ENCODE measurements at regions not wholly inside any gene's neighbourhood (a gene's known extent, or its start where the extent isn't known, plus 50 kb on each side); places are given as distances from the start of the nearest gene placed in this dataset.

DNA sequence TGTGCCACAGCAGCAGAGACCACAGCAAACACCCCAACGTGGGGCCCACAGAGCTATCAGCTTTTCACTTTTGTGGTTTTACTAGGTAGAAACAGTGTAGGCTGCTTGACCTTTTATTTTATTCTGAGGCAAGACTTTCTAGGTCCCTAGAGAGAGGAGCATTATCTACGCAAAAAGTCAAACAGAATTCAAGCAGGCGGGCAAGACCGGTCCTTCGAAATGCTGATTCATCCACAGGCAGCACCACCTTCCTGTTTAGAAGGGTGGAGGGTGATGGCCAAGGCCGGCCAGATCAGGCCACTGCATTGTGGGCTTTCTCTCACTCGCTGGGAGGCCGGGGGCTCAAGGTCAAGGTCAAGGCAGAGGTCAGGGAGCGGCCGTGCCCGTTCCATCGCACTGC is 573.0 kb downstream of the GALR1 start:
- no peak overlapping the region for H3K9ac ChIP-seq (ENCODE audit: low read depth, low read length)
- H3K27me3 ChIP-seq (ENCODE audit: control insufficient read depth, insufficient read depth, low read length) = no peaks in the 10 kb centered on the region
- H3K4me3 ChIP-seq (ENCODE audit: low read depth, low read length) = no peak overlapping the region
- H3K36me3 ChIP-seq (ENCODE audit: control insufficient read depth, insufficient read depth, low read length) = no peaks in the 10 kb centered on the region
- no peak overlapping the region for H3K27ac ChIP-seq (ENCODE audit: low read depth, low read length)
- H3K9me3 ChIP-seq (ENCODE audit: control insufficient read depth, insufficient read depth, low read length) = no peaks in the 10 kb centered on the region
- no peaks in the 10 kb centered on the region for H3K4me1 ChIP-seq (ENCODE audit: control insufficient read depth, insufficient read depth, low read length)

DNA sequence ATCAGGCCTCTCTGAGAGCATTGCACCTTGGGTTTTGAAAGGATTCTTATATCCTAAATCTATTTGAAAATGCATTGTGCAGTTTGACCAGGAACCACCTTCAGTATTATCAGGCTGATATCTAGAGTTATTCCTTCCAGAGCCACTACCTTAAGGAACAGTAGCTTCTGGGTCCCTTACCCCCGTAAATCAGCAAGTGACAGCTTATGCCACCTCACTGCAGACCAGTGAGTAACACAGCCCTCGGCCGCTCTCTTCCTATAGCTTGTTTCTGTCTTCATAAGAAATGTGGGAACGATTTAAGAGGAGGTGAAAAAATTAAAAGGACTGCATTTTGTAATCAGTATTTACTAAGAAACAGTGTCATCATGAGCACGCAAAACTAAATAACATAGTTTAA is 584.2 kb downstream of the GALR1 start:
- H3K9me3 ChIP-seq (ENCODE audit: control insufficient read depth, insufficient read depth, low read length) = no peaks in the 10 kb centered on the region
- H3K9ac ChIP-seq (ENCODE audit: low read depth, low read length) = no peak overlapping the region
- no peak overlapping the region for H3K27ac ChIP-seq (ENCODE audit: low read depth, low read length)
- H3K27me3 ChIP-seq (ENCODE audit: control insufficient read depth, insufficient read depth, low read length) = no peaks in the 10 kb centered on the region
- no peak overlapping the region for H3K4me3 ChIP-seq (ENCODE audit: low read depth, low read length)
- H3K36me3 ChIP-seq (ENCODE audit: control insufficient read depth, insufficient read depth, low read length) = no peaks in the 10 kb centered on the region
- peaks cover 4% of the 10 kb centered on the region; the same call in 1 of the 2 replicates for H3K4me1 ChIP-seq (ENCODE audit: control insufficient read depth, insufficient read depth, low read length)

DNA sequence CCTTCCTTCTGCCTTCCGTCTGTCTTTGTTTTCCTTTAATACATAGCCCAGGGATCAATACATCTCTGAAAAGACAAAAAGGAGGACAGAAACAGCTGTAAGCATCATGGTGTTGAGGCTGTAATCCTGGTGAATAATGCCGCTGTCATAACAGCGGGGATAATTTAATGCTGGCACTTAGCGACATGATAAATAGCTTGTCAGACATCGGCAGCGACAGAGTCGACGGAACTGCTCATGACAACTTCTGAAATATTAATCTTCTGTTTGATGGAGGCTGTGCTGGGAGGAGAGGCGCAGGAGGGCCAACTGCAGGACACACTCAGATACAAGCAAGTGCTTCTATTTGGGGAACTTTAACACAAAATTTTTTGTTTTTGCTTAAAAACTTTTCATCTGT is 602.2 kb downstream of the GALR1 start:
- Histone ChIP-seq H3K27ac (ENCODE audit: low read depth, low read length) (no peak overlapping the region), H3K4me3 (ENCODE audit: low read depth, low read length) (no peak overlapping the region)

DNA sequence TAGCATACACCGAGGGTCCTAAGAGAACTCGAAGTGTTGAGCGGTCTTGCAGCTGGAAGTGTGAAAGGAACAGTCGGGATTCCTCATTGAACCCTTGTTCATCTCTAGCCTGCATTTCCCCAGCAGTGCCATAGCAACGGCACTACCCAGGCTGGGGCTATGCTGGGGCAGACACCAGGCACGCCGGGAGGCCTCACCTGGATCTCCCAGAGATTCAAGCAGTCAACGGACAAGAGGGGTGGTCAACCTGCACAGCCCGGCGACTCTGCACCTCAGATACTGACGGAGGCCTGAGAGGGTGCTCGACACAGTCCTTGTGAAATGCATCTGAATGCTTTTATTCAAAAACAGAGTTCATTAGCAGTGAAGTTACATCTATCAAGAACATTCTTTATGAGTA is 604.2 kb downstream of the GALR1 start:
- H3K4me1 ChIP-seq (ENCODE audit: control insufficient read depth, insufficient read depth, low read length) = no peaks in the 10 kb centered on the region
- no peak overlapping the region for H3K4me3 ChIP-seq (ENCODE audit: low read depth, low read length)
- no peak overlapping the region for H3K9ac ChIP-seq (ENCODE audit: low read depth, low read length)
- H3K9me3 ChIP-seq (ENCODE audit: control insufficient read depth, insufficient read depth, low read length) = no peaks in the 10 kb centered on the region
- H3K27me3 ChIP-seq (ENCODE audit: control insufficient read depth, insufficient read depth, low read length) = no peaks in the 10 kb centered on the region
- no peaks in the 10 kb centered on the region for H3K36me3 ChIP-seq (ENCODE audit: control insufficient read depth, insufficient read depth, low read length)
- H3K27ac ChIP-seq (ENCODE audit: low read depth, low read length) = no peak overlapping the region

More for the DNA sequence above, 602.2 kb downstream of the GALR1 start:
- Histone ChIP-seq H3K9me3 (ENCODE audit: control insufficient read depth, insufficient read depth, low read length) (0 out of 2 replicates have a peak, but pooled peaks cover 3% of the 10 kb centered on the region), H3K9ac (ENCODE audit: low read depth, low read length) (no peak overlapping the region), H3K4me1 (ENCODE audit: control insufficient read depth, insufficient read depth, low read length) (no peaks in the 10 kb centered on the region), H3K36me3 (ENCODE audit: control insufficient read depth, insufficient read depth, low read length) (no peaks in the 10 kb centered on the region), H3K27me3 (ENCODE audit: control insufficient read depth, insufficient read depth, low read length) (no peaks in the 10 kb centered on the region)

DNA sequence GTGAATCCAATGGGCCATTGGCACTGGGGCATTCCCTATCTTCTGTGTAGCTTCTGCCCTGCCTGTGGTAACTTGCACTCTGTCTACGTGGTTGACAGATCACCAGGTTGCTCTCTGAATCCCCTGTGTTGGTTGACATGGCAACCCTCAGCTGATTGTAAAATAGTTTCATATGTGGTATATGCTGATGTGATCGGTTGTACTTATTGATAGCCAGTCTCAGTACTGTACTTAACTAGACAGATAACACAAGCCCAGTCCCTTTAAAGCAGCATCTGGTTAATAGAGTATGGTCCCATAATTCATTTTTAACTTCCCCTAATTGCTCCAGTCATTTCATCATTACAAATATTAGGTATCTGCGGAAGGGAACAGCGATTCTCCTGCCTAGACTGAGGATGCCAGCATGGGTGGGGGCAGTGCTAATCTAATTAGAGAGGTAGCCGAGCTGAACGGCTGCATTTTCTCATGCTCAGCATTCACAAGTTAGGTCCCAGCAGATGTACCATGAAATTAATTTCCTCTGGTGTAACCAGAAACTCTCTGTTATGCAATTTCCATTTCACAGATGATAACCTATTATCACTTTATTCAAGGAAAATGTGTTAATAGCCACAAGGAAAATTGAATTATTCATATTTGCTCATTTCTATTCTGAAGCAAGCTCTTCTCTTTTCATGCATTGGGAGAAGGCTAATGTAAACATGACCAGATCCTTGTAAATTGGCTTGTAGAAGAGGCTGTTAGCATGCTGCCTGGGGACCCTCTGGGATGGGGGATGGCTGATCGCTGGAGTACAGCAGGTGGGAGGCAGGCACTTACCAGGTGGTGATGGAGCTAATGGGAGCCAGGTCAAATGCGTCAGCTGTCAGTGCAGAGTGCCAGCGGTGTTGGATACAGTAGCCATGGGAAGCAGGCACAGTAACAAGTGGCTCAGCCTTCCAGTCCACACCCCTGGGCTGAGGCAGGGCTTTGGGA is 608.3 kb downstream of the GALR1 start:
- Histone ChIP-seq H3K4me1 (ENCODE audit: control insufficient read depth, insufficient read depth, low read length) (no peaks in the 10 kb centered on the region), H3K9me3 (ENCODE audit: control insufficient read depth, insufficient read depth, low read length) (no peaks in the 10 kb centered on the region), H3K9ac (ENCODE audit: low read depth, low read length) (no peak overlapping the region), H3K27ac (ENCODE audit: low read depth, low read length) (no peak overlapping the region), H3K27me3 (ENCODE audit: control insufficient read depth, insufficient read depth, low read length) (no peaks in the 10 kb centered on the region), H3K4me3 (ENCODE audit: low read depth, low read length) (no peak overlapping the region), H3K36me3 (ENCODE audit: control insufficient read depth, insufficient read depth, low read length) (no peaks in the 10 kb centered on the region)

DNA sequence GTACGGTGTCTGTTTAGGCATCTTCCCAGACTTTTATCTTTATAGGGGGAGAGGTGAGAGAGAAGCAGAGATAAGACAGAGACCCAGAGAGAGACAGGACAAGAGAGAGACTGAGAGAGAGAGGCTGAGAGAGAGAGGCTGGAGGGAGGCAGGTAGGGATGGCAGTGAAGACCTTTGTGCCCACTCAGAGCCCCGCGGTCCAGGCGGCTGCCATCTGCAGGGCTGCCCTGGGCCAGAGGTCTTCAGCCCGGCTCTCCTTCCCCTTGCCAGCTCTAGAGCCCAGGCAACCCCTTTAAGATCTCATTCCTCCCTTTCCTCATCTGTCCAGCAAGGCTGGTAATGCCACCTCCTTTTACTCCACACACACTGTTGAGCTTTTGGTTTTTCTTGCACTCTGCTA is 610.0 kb downstream of the GALR1 start:
- Histone ChIP-seq H3K27me3 (ENCODE audit: control insufficient read depth, insufficient read depth, low read length) (no peaks in the 10 kb centered on the region), H3K9me3 (ENCODE audit: control insufficient read depth, insufficient read depth, low read length) (no peaks in the 10 kb centered on the region), H3K4me3 (ENCODE audit: low read depth, low read length) (no peak overlapping the region), H3K36me3 (ENCODE audit: control insufficient read depth, insufficient read depth, low read length) (no peaks in the 10 kb centered on the region), H3K27ac (ENCODE audit: low read depth, low read length) (no peak overlapping the region), H3K4me1 (ENCODE audit: control insufficient read depth, insufficient read depth, low read length) (peaks cover 2% of the 10 kb centered on the region; the same call in 1 of the 2 replicates), H3K9ac (ENCODE audit: low read depth, low read length) (no peak overlapping the region)

DNA sequence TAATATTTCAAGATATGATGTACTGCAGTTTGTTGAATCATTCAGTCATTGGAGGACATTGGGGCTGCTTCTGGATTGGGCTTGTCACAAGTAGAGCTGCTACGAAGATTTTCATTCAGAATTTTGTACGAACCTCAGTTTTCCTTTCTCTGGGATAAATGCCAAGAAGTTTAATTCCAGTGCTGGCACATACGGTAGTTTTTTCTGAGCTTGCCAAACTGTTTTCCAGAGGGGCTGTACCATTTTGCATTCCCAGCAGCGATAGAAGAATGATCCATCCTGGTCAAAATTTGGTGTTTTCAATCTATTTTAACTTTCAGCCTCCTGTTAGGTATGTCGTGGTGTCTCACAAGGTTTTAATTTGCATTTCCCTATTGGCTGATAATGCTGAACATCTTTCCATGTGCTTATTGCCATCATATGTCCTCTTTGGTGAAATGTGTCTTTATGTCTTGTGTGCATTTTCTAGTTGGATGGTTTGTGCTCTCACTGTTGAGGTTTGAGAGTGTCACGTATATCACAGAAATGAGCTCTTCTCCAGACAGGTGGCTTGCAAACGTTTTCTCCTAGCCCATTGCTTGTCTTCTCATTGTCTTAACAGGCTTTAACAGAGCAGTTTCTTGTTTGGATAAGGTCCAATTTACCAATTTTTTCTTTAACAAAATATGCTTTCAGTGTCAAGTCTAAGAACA is 612.6 kb downstream of the GALR1 start:
- no peaks in the 10 kb centered on the region for H3K9me3 ChIP-seq (ENCODE audit: control insufficient read depth, insufficient read depth, low read length)
- no peaks in the 10 kb centered on the region for H3K27me3 ChIP-seq (ENCODE audit: control insufficient read depth, insufficient read depth, low read length)
- H3K4me3 ChIP-seq (ENCODE audit: low read depth, low read length) = no peak overlapping the region
- peaks cover 3% of the 10 kb centered on the region; the same call in 1 of the 2 replicates for H3K4me1 ChIP-seq (ENCODE audit: control insufficient read depth, insufficient read depth, low read length)
- H3K27ac ChIP-seq (ENCODE audit: low read depth, low read length) = no peak overlapping the region
- H3K36me3 ChIP-seq (ENCODE audit: control insufficient read depth, insufficient read depth, low read length) = no peaks in the 10 kb centered on the region
- no peak overlapping the region for H3K9ac ChIP-seq (ENCODE audit: low read depth, low read length)

DNA sequence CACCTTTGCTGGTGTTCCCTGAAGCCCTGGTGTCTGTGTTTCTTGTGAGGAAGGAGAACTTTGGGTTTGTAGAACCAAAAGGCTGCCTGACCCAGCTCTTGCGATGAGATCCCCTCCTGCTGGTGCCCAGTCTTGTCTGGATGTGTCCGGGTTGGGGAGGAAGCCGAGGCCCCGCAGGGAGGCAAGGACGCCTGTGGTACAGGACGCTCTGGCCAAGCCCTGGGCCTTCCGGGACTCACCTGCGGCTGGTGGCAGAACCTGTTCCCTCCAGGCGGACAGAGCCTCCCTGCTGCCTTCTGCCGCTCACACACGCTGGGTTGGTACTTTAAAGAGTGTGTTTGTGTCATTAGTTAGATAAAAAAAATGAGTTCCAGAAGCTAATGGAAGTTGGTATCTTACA is 616.2 kb downstream of the GALR1 start:
- Histone ChIP-seq H3K9ac (ENCODE audit: low read depth, low read length) (no peak overlapping the region), H3K9me3 (ENCODE audit: control insufficient read depth, insufficient read depth, low read length) (no peaks in the 10 kb centered on the region), H3K4me1 (ENCODE audit: control insufficient read depth, insufficient read depth, low read length) (peaks cover 3% of the 10 kb centered on the region; the same call in 1 of the 2 replicates), H3K27me3 (ENCODE audit: control insufficient read depth, insufficient read depth, low read length) (no peaks in the 10 kb centered on the region), H3K4me3 (ENCODE audit: low read depth, low read length) (no peak overlapping the region), H3K27ac (ENCODE audit: low read depth, low read length) (no peak overlapping the region), H3K36me3 (ENCODE audit: control insufficient read depth, insufficient read depth, low read length) (no peaks in the 10 kb centered on the region)

DNA sequence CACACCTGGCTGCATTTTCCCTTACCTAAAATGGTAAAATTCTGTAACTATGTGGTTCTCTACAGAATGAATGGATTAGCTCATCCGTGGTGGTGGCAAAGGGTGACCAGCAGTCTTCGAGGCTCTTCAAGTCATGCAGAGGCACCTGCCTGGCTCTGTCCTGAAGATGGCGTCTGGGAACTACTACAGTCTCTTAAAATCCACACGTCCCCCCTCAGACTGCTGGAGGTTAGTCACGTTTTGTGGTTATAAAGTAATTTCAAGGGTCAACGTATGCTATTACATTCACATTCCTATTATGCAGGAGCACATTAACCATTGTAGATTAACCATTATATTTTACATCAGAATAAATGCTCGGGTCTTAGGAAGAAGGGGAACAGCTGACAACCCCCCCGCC is 616.7 kb downstream of the GALR1 start:
- Histone ChIP-seq H3K9me3 (ENCODE audit: control insufficient read depth, insufficient read depth, low read length) (no peaks in the 10 kb centered on the region), H3K36me3 (ENCODE audit: control insufficient read depth, insufficient read depth, low read length) (no peaks in the 10 kb centered on the region), H3K4me3 (ENCODE audit: low read depth, low read length) (no peak overlapping the region), H3K27ac (ENCODE audit: low read depth, low read length) (no peak overlapping the region), H3K9ac (ENCODE audit: low read depth, low read length) (no peak overlapping the region), H3K27me3 (ENCODE audit: control insufficient read depth, insufficient read depth, low read length) (no peaks in the 10 kb centered on the region), H3K4me1 (ENCODE audit: control insufficient read depth, insufficient read depth, low read length) (peaks cover 3% of the 10 kb centered on the region; the same call in 1 of the 2 replicates)

DNA sequence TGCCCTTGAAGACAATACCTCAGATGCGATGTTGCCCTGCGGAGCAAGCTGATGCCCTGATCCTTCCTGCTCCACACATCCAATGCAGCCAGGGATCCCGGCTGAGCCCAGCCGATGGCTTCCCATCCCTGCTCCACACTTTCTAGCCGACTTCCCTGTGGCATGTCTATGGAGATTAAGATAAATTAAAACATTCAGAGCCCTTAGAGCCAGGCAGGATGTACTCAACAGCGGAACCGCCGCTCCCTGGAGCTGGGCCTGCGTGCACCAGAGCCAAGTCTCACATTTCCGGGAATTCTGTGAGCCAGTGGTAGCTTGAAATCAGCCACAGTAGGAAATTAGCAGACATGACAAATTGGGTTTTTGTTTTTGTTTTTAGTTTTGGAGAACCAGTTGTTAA is 620.6 kb downstream of the GALR1 start:
- Histone ChIP-seq H3K27ac (ENCODE audit: low read depth, low read length) (no peak overlapping the region), H3K9me3 (ENCODE audit: control insufficient read depth, insufficient read depth, low read length) (no peaks in the 10 kb centered on the region), H3K4me1 (ENCODE audit: control insufficient read depth, insufficient read depth, low read length) (no peaks in the 10 kb centered on the region), H3K9ac (ENCODE audit: low read depth, low read length) (no peak overlapping the region), H3K4me3 (ENCODE audit: low read depth, low read length) (no peak overlapping the region), H3K27me3 (ENCODE audit: control insufficient read depth, insufficient read depth, low read length) (no peaks in the 10 kb centered on the region), H3K36me3 (ENCODE audit: control insufficient read depth, insufficient read depth, low read length) (no peaks in the 10 kb centered on the region)

DNA sequence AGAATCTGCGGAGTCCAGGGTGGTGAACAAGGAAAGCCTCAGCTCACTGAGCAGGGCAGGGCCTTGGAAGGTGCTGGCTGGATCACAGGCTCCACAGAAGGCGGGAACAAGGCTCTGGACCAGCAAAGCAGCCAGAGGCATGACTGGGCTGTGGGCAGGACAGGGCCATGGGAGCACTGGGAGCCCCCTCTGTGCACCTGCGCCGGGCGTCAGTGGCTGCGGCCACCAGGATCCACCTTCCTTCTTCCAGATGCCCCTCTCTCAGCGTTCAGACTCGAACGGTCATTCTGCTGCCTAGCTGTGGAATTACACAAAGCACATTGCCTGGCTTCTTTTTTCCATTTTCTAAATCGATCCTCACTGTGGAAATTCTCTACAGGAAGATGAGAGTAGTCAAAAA is 621.2 kb downstream of the GALR1 start:
- Histone ChIP-seq H3K27ac (ENCODE audit: low read depth, low read length) (no peak overlapping the region), H3K9me3 (ENCODE audit: control insufficient read depth, insufficient read depth, low read length) (no peaks in the 10 kb centered on the region)

More for the DNA sequence above, 621.2 kb downstream of the GALR1 start:
- Histone ChIP-seq H3K4me1 (ENCODE audit: control insufficient read depth, insufficient read depth, low read length) (no peaks in the 10 kb centered on the region), H3K4me3 (ENCODE audit: low read depth, low read length) (no peak overlapping the region), H3K27me3 (ENCODE audit: control insufficient read depth, insufficient read depth, low read length) (no peaks in the 10 kb centered on the region), H3K36me3 (ENCODE audit: control insufficient read depth, insufficient read depth, low read length) (no peaks in the 10 kb centered on the region), H3K9ac (ENCODE audit: low read depth, low read length) (no peak overlapping the region)

All from HUES48 (cell line).